Fibroblast of pulmonary artery (primary cell): ENCODE measurements at regions not wholly inside any gene's neighbourhood (a gene's known extent, or its start where the extent isn't known, plus 50 kb on each side); places are given as distances from the start of the nearest gene placed in this dataset.

Source experiments
- DNase-seq: peaks from one replicate; pipeline ENCODE4 v3.0.0-alpha.2; 2010; ENCODE audit warnings: low read depth
- H3K4me3 ChIP-seq: replicated peaks from 2 replicates; pipeline ENCODE4 v1.5.1; 2011; ENCODE audit warnings: low read depth, mild to moderate bottlenecking, control low read depth, low read length, moderate library complexity
- CTCF ChIP-seq: IDR thresholded peaks from 2 replicates; pipeline ENCODE4 v1.5.1; 2011; ENCODE audit warnings: mild to moderate bottlenecking, control low read depth, low read length, inconsistent platforms; ENCODE audit errors: missing control alignments

- no peak for DNase-seq
- TF ChIP-seq CTCF = no peak
- H3K4me3 ChIP-seq = no peak overlapping the region
Observed at GRCh38 chr16:13390093-13390985, 488.9 kb downstream of the SHISA9 start.

- no peak overlapping the region for H3K4me3 ChIP-seq
- no peak for DNase-seq
- no peak for TF ChIP-seq CTCF
Observed at GRCh38 chr16:13390986-13391305, 489.5 kb downstream of the SHISA9 start.

- DNase-seq = no peak
- TF ChIP-seq CTCF = no peak
- H3K4me3 ChIP-seq = no peak overlapping the region
Observed at GRCh38 chr16:13391337-13391736, 489.9 kb downstream of the SHISA9 start.

GRCh38 chr16:13392341-13392740 lies 490.9 kb downstream of the SHISA9 start:
- TF ChIP-seq CTCF = no peak
- no peak for DNase-seq
- no peak overlapping the region for H3K4me3 ChIP-seq

GRCh38 chr16:13393816-13394215 lies 492.4 kb downstream of the SHISA9 start:
- DNase-seq = no peak
- TF ChIP-seq CTCF = no peak
- H3K4me3 ChIP-seq = no peak overlapping the region

- no peak for TF ChIP-seq CTCF
- no peak overlapping the region for H3K4me3 ChIP-seq
Observed at GRCh38 chr16:13394488-13394887, 493.1 kb downstream of the SHISA9 start.

GRCh38 chr16:13397126-13397525 lies 495.7 kb downstream of the SHISA9 start:
- DNase-seq = no peak
- TF ChIP-seq CTCF = no peak
- H3K4me3 ChIP-seq = no peak overlapping the region

More at GRCh38 chr16:13394488-13394887, 493.1 kb downstream of the SHISA9 start:
- DNase-seq = no peak
